ENCODE measurements at regions not wholly inside any gene's neighbourhood (a gene's known extent, or its start where the extent isn't known, plus 50 kb on each side); places are given as distances from the start of the nearest gene placed in this dataset.
"Not testable (repeated sequence)": the region's sequence is repeated elsewhere in the genome, so short reads cannot be mapped to it uniquely, and the experiment has no call there.

DNA sequence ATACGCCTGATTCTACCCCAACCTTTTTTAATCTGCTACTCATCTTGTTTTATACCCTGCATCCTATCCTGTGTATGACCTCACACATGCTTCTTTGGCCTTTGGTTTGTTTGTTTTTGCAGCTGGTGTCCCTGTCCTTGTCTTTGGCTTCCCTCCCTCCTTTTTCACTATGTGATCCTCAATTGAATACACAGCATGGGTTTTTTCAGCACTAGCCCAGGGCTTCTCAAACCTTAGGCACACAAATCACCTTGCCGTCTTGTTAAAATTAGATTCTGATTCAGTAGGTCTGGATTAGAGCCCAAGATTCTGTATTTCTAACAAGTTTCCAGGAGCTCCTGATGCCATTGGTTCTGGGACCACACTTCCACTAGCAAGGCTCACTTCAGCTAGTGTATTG is 321.5 kb upstream of the MAN1A1 start:
- no peaks in the 10 kb centered on the region for H3K9me3 ChIP-seq (ENCODE audit: severe bottlenecking)
- no peak overlapping the region for H3K27ac ChIP-seq
- H3K4me3 ChIP-seq (ENCODE audit: low read depth, low read length) = no peak overlapping the region
- TF ChIP-seq, protein P1, sequence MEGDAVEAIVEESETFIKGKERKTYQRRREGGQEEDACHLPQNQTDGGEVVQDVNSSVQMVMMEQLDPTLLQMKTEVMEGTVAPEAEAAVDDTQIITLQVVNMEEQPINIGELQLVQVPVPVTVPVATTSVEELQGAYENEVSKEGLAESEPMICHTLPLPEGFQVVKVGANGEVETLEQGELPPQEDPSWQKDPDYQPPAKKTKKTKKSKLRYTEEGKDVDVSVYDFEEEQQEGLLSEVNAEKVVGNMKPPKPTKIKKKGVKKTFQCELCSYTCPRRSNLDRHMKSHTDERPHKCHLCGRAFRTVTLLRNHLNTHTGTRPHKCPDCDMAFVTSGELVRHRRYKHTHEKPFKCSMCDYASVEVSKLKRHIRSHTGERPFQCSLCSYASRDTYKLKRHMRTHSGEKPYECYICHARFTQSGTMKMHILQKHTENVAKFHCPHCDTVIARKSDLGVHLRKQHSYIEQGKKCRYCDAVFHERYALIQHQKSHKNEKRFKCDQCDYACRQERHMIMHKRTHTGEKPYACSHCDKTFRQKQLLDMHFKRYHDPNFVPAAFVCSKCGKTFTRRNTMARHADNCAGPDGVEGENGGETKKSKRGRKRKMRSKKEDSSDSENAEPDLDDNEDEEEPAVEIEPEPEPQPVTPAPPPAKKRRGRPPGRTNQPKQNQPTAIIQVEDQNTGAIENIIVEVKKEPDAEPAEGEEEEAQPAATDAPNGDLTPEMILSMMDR (IDR thresholded peaks at IDR 0.05; ENCODE audit: low read depth, low read length) = no peak
- DNase-seq = no peak
- no peaks in the 10 kb centered on the region for H3K27me3 ChIP-seq (ENCODE audit: insufficient read depth, low read depth, severe bottlenecking)
- H3K36me3 ChIP-seq = no peaks in the 10 kb centered on the region

DNA sequence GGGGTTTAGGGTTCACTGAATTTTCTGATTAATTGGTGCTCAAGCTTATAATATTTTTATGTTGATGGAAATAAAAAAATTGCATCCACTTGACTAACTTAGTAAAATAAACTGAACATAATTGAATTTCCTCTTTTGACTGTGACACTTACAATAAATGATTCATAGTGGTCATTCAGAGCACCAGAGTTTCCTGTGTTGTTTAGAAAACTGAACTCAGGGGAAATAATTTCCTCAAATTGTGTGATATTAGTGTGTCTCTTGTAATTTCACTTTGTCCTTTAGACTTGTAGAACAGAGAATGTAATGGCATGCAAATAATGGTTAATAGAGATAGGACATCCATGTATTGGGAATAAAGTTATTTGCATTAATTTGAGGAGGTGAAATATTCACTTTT is 319.7 kb upstream of the MAN1A1 start:
- no peak overlapping the region for H3K27ac ChIP-seq
- TF ChIP-seq, protein P1 (IDR thresholded peaks at IDR 0.05; ENCODE audit: low read depth, low read length) = no peak
- no peaks in the 10 kb centered on the region for H3K9me3 ChIP-seq (ENCODE audit: severe bottlenecking)
- DNase-seq = no peak
- H3K4me3 ChIP-seq (ENCODE audit: low read depth, low read length) = no peak overlapping the region
- no peaks in the 10 kb centered on the region for H3K36me3 ChIP-seq
- no peaks in the 10 kb centered on the region for H3K27me3 ChIP-seq (ENCODE audit: insufficient read depth, low read depth, severe bottlenecking)

DNA sequence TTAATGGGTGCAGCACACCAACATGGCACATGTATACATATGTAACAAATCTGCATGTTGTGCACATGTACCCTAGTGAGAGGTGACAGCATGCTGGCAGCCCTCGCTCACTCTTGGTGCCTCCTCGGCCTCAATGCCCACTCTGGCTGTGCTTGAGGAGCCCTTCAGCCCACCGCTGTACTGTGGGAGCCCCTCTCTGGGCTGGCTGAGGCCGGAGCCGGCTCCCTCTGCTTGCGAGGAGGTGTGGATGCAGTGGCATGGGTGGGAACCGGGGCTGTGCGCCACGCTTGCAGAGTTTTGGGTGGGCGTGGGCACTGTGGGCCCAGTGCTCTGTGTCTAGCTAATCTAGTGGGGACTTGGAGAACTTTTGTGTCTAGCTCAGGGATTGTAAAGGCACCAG is 315.9 kb upstream of the MAN1A1 start:
- not testable (repeated sequence) for DNase-seq; H3K9me3 ChIP-seq (ENCODE audit: severe bottlenecking); H3K4me3 ChIP-seq (ENCODE audit: low read depth, low read length); H3K36me3 ChIP-seq; H3K27ac ChIP-seq; H3K27me3 ChIP-seq (ENCODE audit: insufficient read depth, low read depth, severe bottlenecking)

DNA sequence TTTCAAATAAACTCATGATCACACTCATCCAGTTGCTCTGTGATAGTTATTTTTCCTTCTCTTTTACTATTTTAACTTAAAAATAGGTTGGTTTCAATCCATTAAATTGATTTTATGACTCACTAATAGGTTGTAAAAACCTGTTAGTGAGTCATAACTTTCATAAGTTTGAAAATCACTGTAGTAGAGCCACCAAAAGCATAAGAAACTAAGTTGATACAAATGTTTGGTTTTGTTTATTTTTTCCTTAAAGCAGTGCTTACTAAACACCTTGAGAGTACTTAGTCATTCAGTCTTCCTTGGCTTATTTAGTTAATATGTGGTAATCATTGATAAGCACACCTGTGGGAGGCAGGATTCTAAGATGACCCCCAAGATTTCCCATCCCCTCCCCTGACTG is 312.1 kb upstream of the MAN1A1 start:
- no peak for DNase-seq
- no peak overlapping the region for H3K27ac ChIP-seq
- no peaks in the 10 kb centered on the region for H3K9me3 ChIP-seq (ENCODE audit: severe bottlenecking)
- H3K27me3 ChIP-seq (ENCODE audit: insufficient read depth, low read depth, severe bottlenecking) = no peaks in the 10 kb centered on the region
- no peak overlapping the region for H3K4me3 ChIP-seq (ENCODE audit: low read depth, low read length)
- TF ChIP-seq, protein P1 (IDR thresholded peaks at IDR 0.05; ENCODE audit: low read depth, low read length) = no peak
- no peaks in the 10 kb centered on the region for H3K36me3 ChIP-seq

DNA sequence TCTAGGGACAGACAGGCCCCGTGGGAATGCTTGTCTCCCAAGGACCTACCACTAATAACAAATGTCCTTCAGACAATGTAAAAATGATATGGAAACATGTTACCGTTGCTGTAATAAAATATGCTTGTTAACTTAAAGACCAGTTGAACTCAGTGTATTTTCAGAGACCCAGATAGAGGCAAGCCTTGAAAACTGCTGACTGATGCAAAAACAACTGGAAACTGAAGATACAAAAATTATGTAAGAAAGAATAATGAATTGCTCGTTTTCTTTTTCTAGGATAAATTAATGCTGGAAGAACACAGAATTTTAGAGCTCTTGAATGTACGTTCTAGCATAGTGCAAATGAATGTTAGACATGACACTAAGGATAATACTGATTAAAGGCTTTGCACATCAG is 311.5 kb upstream of the MAN1A1 start:
- Histone ChIP-seq H3K27me3 (ENCODE audit: insufficient read depth, low read depth, severe bottlenecking) (no peaks in the 10 kb centered on the region), H3K9me3 (ENCODE audit: severe bottlenecking) (no peaks in the 10 kb centered on the region), H3K27ac (no peak overlapping the region), H3K4me3 (ENCODE audit: low read depth, low read length) (no peak overlapping the region), H3K36me3 (no peaks in the 10 kb centered on the region)
- TF ChIP-seq, protein P1 (IDR thresholded peaks at IDR 0.05; ENCODE audit: low read depth, low read length) = no peak
- DNase-seq = no peak

DNA sequence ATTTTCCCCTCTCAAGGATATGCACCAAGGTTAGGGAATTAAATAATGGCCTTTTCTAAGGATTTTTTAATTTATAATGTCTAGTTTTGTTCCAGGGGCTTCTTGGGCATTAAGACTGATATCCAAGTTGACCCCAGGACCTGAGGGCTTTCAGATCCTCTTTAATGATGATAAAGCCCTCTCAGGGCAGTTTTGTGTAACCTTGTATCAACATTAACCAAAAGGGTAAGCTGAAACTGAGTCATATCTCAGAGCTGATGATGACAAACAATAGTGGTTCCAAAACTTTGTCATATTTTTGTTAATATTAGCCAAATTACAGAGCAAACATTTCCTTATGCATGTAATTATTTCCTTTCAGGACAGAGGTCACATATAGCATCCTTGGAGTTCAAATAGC is 309.4 kb upstream of the MAN1A1 start:
- DNase-seq = no peak
- no peaks in the 10 kb centered on the region for H3K36me3 ChIP-seq
- no peaks in the 10 kb centered on the region for H3K27me3 ChIP-seq (ENCODE audit: insufficient read depth, low read depth, severe bottlenecking)
- no peak overlapping the region for H3K27ac ChIP-seq
- H3K9me3 ChIP-seq (ENCODE audit: severe bottlenecking) = no peaks in the 10 kb centered on the region
- H3K4me3 ChIP-seq (ENCODE audit: low read depth, low read length) = no peak overlapping the region
- TF ChIP-seq, protein P1 (IDR thresholded peaks at IDR 0.05; ENCODE audit: low read depth, low read length) = no peak
